Suprapubic skin (tissue), 4 donors: ENCODE measurements at regions not wholly inside any gene's neighbourhood (a gene's known extent, or its start where the extent isn't known, plus 50 kb on each side); places are given as distances from the start of the nearest gene placed in this dataset.

Experiments used
- CTCF ChIP-seq, 2 donors: fragments of 200-600 bp in 1 of 2; fragments of 450-650 bp in 1 of 2; sonication (generic) in 1 of 2; IDR thresholded peaks; one replicate each; pipeline ENCODE4 v1.5.1; 2016 to 2019; ENCODE audit warnings: antibody characterized with exemption in 2 of 2, mild to moderate bottlenecking in 1 of 2, moderate library complexity in 1 of 2
- EP300 ChIP-seq: sonication (generic); formaldehyde crosslinking; IDR thresholded peaks from one replicate; pipeline ENCODE4 v1.6.1; 2017; ENCODE audit warnings: antibody characterized with exemption
- POLR2A ChIP-seq, 2 donors: fragments of 450-650 bp; IDR thresholded peaks; one replicate each; pipeline ENCODE4 v1.6.1; 2017; ENCODE audit warnings: antibody characterized with exemption in 2 of 2, mild to moderate bottlenecking in 2 of 2, moderate library complexity in 2 of 2
- POLR2AphosphoS5 ChIP-seq, 3 donors: sonication (generic); formaldehyde crosslinking; IDR thresholded peaks; one replicate each; pipeline ENCODE4 v1.6.1; 2017; ENCODE audit warnings: antibody characterized with exemption in 3 of 3

GRCh38 chr1:30248774-30249173 is 474.6 kb downstream of the MATN1 start:
- TF ChIP-seq CTCF (IDR thresholded peaks at IDR 0.05) (no peak), POLR2A (IDR thresholded peaks at IDR 0.05) (no peak), POLR2AphosphoS5 (IDR thresholded peaks at IDR 0.05) (no peak), EP300 (no peak)
